H4 (cell line): ENCODE measurements at regions not wholly inside any gene's neighbourhood (a gene's known extent, or its start where the extent isn't known, plus 50 kb on each side); places are given as distances from the start of the nearest gene placed in this dataset.

Experiments used
- DNase-seq: peaks from one replicate; pipeline ENCODE4 v3.0.0-alpha.2; 2015; ENCODE audit warnings: low spot score

GRCh38 chrX:36436361-36436760, 516.8 kb downstream of the CFAP47 start:
- no peak for DNase-seq

GRCh38 chrX:36443007-36443406, 523.5 kb downstream of the CFAP47 start:
- DNase-seq, result peak; percentile 8

- no peak for DNase-seq
Observed at GRCh38 chrX:36445566-36445965, 526.0 kb downstream of the CFAP47 start.

- no peak for DNase-seq
Observed at GRCh38 chrX:36462142-36462541, 542.6 kb downstream of the CFAP47 start.

GRCh38 chrX:36480441-36480990, 527.6 kb upstream of the FAM47C start:
- no peak for DNase-seq

GRCh38 chrX:36501169-36501702, 506.9 kb upstream of the FAM47C start:
- DNase-seq, result peak; percentile 42

- DNase-seq, result no peak
Observed at GRCh38 chrX:36504625-36505024, 503.5 kb upstream of the FAM47C start.

- no peak for DNase-seq
Observed at GRCh38 chrX:36508042-36508441, 500.1 kb upstream of the FAM47C start.

- no peak for DNase-seq
Observed at GRCh38 chrX:36510736-36511135, 497.4 kb upstream of the FAM47C start.

GRCh38 chrX:36528661-36529060, 479.5 kb upstream of the FAM47C start:
- DNase-seq, result no peak

GRCh38 chrX:36534900-36535299, 473.3 kb upstream of the FAM47C start:
- DNase-seq, result no peak

- no peak for DNase-seq
Observed at GRCh38 chrX:36543499-36543898, 464.7 kb upstream of the FAM47C start.

GRCh38 chrX:36562986-36563385, 445.2 kb upstream of the FAM47C start:
- DNase-seq, result no peak

- peak; percentile 3 for DNase-seq
Observed at GRCh38 chrX:36568946-36569345, 439.2 kb upstream of the FAM47C start.

GRCh38 chrX:36573720-36574119, 434.4 kb upstream of the FAM47C start:
- DNase-seq, result no peak

- DNase-seq, result no peak
Observed at GRCh38 chrX:36575670-36576069, 432.5 kb upstream of the FAM47C start.

- no peak for DNase-seq
Observed at GRCh38 chrX:36577006-36577405, 431.2 kb upstream of the FAM47C start.

- DNase-seq, result no peak
Observed at GRCh38 chrX:36581030-36581429, 427.1 kb upstream of the FAM47C start.

GRCh38 chrX:36583674-36584073, 424.5 kb upstream of the FAM47C start:
- DNase-seq, result no peak

- peak; percentile 21 for DNase-seq
Observed at GRCh38 chrX:36609616-36610585, 398.3 kb upstream of the FAM47C start.

GRCh38 chrX:36626898-36627297, 381.3 kb upstream of the FAM47C start:
- DNase-seq, result no peak

GRCh38 chrX:36640232-36640631, 367.9 kb upstream of the FAM47C start:
- DNase-seq, result no peak

GRCh38 chrX:36642052-36642451, 366.1 kb upstream of the FAM47C start:
- no peak for DNase-seq
